Amniotic epithelial cell (primary cell): ENCODE measurements at regions not wholly inside any gene's neighbourhood (a gene's known extent, or its start where the extent isn't known, plus 50 kb on each side); places are given as distances from the start of the nearest gene placed in this dataset.
"Not testable (repeated sequence)": the region's sequence is repeated elsewhere in the genome, so short reads cannot be mapped to it uniquely, and the experiment has no call there.

Experiments
- DNase-seq: peaks from one replicate; pipeline ENCODE4 v3.0.0-alpha.2; 2010; ENCODE audit warnings: low read depth

GRCh38 chr3:34504775-34505174 lies 706.3 kb downstream of the PDCD6IP start:
- DNase-seq = no peak

GRCh38 chr3:34508732-34509131 lies 710.3 kb downstream of the PDCD6IP start:
- no peak for DNase-seq

GRCh38 chr3:34511891-34512290 lies 713.5 kb downstream of the PDCD6IP start:
- DNase-seq = no peak

- DNase-seq = not testable (repeated sequence)
Observed at GRCh38 chr3:34519008-34519407, 720.6 kb downstream of the PDCD6IP start.

GRCh38 chr3:34531156-34531555 lies 732.7 kb downstream of the PDCD6IP start:
- DNase-seq = no peak

- no peak for DNase-seq
Observed at GRCh38 chr3:34533451-34533850, 735.0 kb downstream of the PDCD6IP start.

- no peak for DNase-seq
Observed at GRCh38 chr3:34534013-34534412, 735.6 kb downstream of the PDCD6IP start.

- no peak for DNase-seq
Observed at GRCh38 chr3:34544136-34544535, 745.7 kb downstream of the PDCD6IP start.

GRCh38 chr3:34547297-34547920 lies 749.0 kb downstream of the PDCD6IP start:
- DNase-seq = no peak

GRCh38 chr3:34567266-34567665 lies 768.8 kb downstream of the PDCD6IP start:
- DNase-seq = no peak

GRCh38 chr3:34568766-34569165 lies 770.3 kb downstream of the PDCD6IP start:
- no peak for DNase-seq

GRCh38 chr3:34569437-34569836 lies 771.0 kb downstream of the PDCD6IP start:
- DNase-seq = no peak

- no peak for DNase-seq
Observed at GRCh38 chr3:34570916-34571705, 772.7 kb downstream of the PDCD6IP start.

GRCh38 chr3:34571714-34572113 lies 773.3 kb downstream of the PDCD6IP start:
- no peak for DNase-seq

- no peak for DNase-seq
Observed at GRCh38 chr3:34575776-34576175, 777.3 kb downstream of the PDCD6IP start.

GRCh38 chr3:34582055-34582454 lies 783.6 kb downstream of the PDCD6IP start:
- no peak for DNase-seq

- DNase-seq = no peak
Observed at GRCh38 chr3:34583451-34583850, 785.0 kb downstream of the PDCD6IP start.

GRCh38 chr3:34584971-34585370 lies 786.5 kb downstream of the PDCD6IP start:
- DNase-seq = no peak

GRCh38 chr3:34599595-34599994 lies 801.2 kb downstream of the PDCD6IP start:
- DNase-seq = no peak

- DNase-seq = no peak
Observed at GRCh38 chr3:34619990-34620389, 821.6 kb downstream of the PDCD6IP start.

- no peak for DNase-seq
Observed at GRCh38 chr3:34626699-34627098, 828.3 kb downstream of the PDCD6IP start.

GRCh38 chr3:34634939-34635338 lies 836.5 kb downstream of the PDCD6IP start:
- no peak for DNase-seq

GRCh38 chr3:34635352-34635850 lies 837.0 kb downstream of the PDCD6IP start:
- DNase-seq = no peak
